GM21619 (cell line): ENCODE measurements at regions not wholly inside any gene's neighbourhood (a gene's known extent, or its start where the extent isn't known, plus 50 kb on each side); places are given as distances from the start of the nearest gene placed in this dataset.
"Not testable (repeated sequence)": the region's sequence is repeated elsewhere in the genome, so short reads cannot be mapped to it uniquely, and the experiment has no call there.

ENCODE experiments used
- ATAC-seq: cut with Tn5 transposase; IDR thresholded peaks from one replicate; pipeline ENCODE4 v1.9.1; 2021; ENCODE audit not compliant: unreplicated experiment

DNA sequence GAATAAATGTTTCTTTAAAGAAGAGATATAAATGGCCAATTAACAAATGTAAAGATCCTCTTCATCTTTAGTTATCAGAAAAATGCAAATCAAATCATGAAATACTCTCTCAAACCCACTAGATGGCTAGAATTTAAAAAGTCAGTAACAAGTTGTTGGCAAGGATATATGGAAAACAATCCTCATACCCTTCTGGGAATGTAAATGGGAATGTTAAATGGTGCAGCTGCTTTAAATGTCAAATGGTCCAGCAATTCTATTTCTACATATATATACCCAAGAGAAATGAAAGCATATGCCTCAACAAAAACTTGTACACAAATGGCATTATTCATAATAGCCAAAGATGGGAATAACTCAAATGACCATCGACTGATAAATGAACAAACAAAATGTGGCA lies 283.5 kb downstream of the RWDD3 start:
- ATAC-seq = no peak

DNA sequence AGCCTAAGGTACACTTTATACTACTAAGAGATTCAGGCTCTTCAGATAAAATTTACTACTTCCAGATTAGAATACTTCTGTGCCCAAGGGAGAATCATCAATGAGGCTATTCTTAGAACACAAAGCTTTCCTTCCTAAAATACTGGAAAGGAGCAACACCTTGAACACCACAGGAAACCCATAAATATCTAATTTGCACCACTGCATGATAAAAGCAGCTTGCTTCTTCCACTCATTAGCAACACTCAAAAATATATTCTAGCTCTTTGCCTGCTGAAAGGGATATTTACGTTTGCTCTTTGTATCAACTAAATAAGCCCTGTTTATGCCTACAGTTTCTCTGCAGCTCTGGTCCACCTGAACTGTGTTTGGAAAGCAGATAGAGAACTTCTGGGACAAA lies 284.3 kb downstream of the RWDD3 start:
- no peak for ATAC-seq

- ATAC-seq = no peak
Observed at GRCh38 chr1:95520390-95520789, 286.4 kb downstream of the RWDD3 start.

- no peak for ATAC-seq
Observed at GRCh38 chr1:95532335-95532734, 298.3 kb downstream of the RWDD3 start.

DNA sequence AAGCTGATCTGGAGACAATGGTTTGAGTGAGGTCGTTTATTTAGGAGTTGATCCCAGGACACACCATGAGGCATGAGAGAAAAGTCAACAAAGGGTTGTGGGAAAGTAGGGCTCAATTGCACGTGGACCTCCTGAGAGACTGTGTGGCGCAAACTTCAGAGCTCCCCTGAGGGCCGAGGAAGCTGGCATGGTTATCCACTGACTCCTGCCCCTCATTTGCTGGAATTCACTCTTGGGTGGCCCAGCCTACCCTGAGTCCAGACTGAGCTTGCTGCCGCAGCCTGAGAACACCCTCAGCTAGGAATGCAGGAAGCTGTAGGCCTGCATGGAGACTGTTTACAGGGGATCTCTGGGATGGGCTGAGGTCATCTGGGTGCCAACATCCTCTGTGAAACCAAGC lies 301.0 kb downstream of the RWDD3 start:
- ATAC-seq = no peak

DNA sequence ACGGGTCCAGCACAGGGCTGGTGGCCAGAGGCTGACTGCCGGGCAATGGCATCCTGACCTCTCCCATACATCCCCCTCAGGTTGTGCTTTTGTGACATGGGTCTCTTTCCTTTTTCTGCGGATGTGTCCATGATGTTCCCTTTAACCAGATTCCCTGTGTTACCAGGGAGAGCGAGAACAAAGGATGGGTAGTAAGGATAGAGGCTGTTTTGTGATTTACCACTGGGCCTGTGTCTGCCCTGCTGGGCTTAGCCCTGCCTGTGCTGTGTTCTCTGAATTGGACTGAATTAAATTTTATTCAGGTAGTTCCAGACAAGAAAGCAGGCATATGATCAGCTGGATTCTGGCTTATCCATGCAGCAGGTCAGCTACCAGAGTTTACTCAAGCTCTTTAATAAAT lies 301.6 kb downstream of the RWDD3 start:
- ATAC-seq = no peak

DNA sequence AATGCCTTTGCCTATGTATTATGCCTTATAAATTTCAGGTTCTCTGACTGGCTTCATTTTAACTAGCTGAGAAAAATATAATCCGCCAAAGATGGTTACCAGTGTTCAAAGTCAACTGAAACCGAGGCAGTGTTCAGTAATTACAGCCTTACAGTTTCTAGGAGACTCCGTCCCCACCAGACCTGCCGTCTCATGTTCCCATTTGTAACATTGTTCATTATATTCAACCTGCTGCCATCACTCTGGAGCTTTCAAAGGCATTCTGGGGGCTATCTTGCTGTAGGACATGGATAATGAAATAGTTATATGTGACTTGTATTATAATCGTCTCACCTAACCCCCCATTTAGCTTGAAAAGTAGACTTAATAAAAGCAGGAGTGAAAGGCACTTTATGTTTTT lies 302.5 kb downstream of the RWDD3 start:
- no peak for ATAC-seq

GRCh38 chr1:95537176-95537575 lies 303.2 kb downstream of the RWDD3 start:
- ATAC-seq = no peak

- ATAC-seq = not testable (repeated sequence)
Observed at GRCh38 chr1:95538242-95538641, 304.2 kb downstream of the RWDD3 start.

- ATAC-seq = no peak
Observed at GRCh38 chr1:95542936-95543335, 308.9 kb downstream of the RWDD3 start.

DNA sequence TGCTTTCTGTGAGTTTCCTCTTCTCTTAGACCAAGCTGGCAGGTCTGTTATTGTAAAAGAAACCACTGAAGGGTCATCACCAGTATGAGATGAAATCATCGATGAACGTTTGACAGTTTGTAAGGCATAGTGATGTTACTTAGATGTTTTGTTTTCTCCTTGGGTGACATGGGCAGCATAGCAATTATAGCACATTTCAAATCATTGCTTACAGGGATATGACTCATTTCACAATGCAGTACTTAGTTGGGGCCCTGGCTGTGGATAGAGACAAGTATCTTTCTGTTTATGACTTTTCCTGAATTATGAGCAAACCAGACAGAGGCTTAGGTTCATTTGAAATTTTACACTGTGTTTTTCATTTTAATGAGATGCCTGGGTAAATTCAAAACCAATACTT lies 313.0 kb downstream of the RWDD3 start:
- no peak for ATAC-seq

- no peak for ATAC-seq
Observed at GRCh38 chr1:95548211-95548610, 314.2 kb downstream of the RWDD3 start.

- no peak for ATAC-seq
Observed at GRCh38 chr1:95551201-95551600, 317.2 kb downstream of the RWDD3 start.

- no peak for ATAC-seq
Observed at GRCh38 chr1:95553595-95553994, 319.6 kb downstream of the RWDD3 start.

DNA sequence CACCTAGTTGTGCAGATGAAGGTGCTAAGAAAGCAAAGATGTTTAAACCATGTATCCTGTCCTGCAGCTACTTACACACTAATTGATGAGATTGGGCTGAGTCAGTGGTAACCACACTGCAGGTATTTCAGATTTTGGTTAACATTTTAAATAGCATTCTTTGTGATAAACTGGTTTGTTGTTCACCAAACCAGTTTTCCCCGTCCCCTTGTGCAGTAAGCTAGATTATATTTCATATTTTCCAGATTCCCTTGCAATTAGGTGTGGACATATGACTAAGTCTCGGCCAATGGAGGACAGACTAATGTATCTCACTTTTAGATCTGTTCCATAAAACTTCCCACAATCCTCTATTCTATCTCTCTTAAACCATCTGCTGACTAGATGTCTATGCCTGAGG lies 320.4 kb downstream of the RWDD3 start:
- ATAC-seq = no peak

GRCh38 chr1:95558791-95559190 lies 324.8 kb downstream of the RWDD3 start:
- no peak for ATAC-seq

DNA sequence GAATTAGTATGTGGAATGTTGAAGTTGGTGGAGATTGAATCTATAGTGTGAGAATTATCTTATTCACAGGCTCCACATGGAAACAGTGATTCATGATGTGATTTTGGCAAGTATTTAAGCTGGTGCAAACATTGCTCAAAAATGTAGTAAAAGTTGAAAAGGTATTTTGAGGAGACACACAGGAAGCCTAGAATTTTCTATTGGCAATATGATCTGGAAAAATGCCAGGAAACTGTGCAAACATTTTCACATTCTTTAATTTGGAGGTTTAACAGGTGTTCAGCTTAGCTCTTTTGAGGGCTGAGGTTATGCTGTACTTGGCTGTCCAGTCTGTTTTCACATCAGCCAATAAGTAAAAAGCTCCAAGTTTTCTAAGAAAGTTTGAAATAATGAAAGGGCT lies 327.3 kb downstream of the RWDD3 start:
- no peak for ATAC-seq

GRCh38 chr1:95562230-95562629 lies 328.2 kb downstream of the RWDD3 start:
- no peak for ATAC-seq

GRCh38 chr1:95572002-95572401 lies 338.0 kb downstream of the RWDD3 start:
- no peak for ATAC-seq

DNA sequence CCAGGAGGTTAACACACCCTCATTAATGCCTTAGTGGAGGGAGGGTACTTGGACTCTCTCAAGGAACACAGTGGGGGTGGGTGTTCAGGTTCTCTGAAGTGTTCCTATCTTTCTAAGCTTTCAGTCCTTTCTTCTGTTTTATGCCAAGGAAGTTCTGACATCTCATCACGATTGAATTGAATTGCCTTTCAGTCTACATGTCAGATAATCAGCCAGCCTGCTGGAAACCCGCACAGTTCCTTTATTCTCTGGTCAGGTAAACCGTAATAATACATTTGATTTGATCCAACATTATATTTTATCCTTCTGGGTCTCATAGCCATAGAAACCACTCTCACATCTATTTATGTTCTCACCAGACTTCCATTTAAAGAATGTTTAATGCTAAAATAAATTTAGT lies 339.0 kb downstream of the RWDD3 start:
- ATAC-seq = no peak

- ATAC-seq = no peak
Observed at GRCh38 chr1:95575291-95575690, 341.3 kb downstream of the RWDD3 start.

DNA sequence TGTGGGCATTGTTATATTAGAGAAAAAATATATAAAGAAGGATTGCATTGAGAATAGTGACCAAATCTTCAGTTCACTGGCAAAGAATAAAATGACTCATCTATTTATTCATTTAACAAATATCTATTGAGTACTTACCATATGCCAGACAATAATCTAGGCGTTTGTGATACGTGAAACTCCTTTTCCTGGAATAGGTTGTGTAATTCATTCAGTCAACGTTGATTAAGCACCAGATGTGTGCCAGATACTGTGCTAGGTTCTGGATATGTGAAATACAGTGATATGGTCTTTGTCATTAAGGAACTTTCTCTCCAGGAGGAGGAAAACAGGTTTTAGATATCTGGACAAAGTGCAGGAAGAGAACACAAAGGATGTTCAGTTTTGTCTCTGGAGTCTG lies 344.5 kb downstream of the RWDD3 start:
- no peak for ATAC-seq

GRCh38 chr1:95582191-95582590 lies 348.2 kb downstream of the RWDD3 start:
- no peak for ATAC-seq

- no peak for ATAC-seq
Observed at GRCh38 chr1:95582746-95583145, 348.7 kb downstream of the RWDD3 start.
